NCI-H446 (cell line): ENCODE measurements at regions not wholly inside any gene's neighbourhood (a gene's known extent, or its start where the extent isn't known, plus 50 kb on each side); places are given as distances from the start of the nearest gene placed in this dataset.

Experiments
- DNase-seq, 2 experiments: peaks; one replicate each; lab custom pipeline; 2025; lab: John Stamatoyannopoulos, UW

DNA sequence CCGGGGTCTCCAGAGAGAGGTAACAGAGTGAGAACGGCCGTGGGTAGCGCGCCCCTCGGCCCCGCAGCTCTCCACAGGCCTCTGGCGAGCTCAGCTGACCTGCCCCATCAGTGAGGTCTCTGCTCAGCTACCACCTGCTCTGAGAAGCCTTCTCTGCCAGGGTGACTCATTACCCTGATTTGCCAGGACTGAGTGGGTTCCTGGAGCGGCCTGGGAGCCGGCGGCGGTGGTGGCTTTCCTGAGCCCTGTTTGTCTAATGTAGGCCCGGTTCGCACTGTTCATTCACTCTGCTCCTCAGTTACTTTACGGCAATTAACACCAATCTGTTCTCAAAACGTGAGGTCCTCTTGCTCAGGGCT lies 351.0 kb upstream of the B3GAT1 start:
- peak in 1 of 2 experiments; percentile 35 for DNase-seq

GRCh38 chr11:134762248-134763029 lies 350.4 kb upstream of the B3GAT1 start:
- peak in 1 of 2 experiments; percentile 39 for DNase-seq

GRCh38 chr11:134761926-134762247 lies 349.8 kb upstream of the B3GAT1 start:
- DNase-seq: no peak

DNA sequence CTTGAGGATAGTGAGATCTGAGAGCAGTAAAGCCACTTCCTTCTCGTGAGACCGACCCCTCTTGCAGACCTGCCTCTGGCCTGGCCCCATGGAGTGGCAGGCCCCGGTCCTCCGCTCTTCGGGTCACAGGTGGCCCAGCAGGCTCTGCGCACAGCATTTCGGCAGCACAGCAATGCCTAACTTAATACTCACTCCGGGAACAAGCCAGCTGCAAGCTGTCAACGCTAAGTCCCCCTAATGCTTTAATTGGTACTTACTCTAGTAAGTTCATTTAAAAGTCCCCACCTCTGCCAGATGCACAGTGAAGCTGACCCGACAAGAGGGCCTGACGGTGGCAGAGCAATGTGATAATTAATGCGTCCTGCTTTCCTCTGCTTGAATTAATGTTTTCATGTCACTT lies 349.3 kb upstream of the B3GAT1 start:
- DNase-seq: no peak

DNA sequence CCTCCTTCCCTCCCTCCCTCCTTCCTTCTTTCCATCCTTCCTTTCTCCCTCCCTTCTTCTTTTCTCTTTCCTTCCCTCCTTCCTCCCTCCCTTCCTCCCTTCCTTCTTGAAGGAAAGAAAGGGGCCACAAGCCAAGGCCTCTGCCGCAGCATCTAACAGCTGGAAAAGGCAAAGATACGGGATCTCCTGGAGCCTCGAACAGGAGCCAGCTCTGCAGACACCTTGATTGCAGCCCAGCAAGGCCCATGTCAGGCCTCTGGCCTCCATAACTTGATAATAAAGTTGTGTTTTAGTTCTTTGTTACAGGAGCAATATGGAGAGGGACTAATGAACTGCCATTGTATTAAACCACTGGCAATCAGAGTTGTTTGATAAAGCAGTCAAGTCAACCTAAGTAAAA lies 348.9 kb upstream of the B3GAT1 start:
- DNase-seq: no peak

DNA sequence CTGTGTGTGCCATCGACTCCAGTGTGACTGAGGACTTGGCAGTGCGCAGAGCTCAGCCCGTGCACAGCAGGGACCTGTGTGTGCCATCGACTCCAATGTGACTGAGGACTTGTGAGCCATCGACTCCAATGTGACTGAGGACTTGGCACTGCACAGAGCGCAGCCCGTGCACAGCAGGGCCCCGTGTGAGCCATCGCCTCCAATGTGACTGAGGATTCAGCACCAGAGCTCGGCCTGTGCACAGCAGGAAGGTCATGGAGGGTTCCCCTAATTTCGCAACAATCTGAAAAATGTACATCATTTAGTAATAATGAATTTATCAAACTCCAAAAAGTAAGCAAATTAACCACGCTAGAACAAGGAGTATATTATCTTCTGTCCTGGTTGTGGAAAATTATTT lies 348.3 kb upstream of the B3GAT1 start:
- no peak for DNase-seq

DNA sequence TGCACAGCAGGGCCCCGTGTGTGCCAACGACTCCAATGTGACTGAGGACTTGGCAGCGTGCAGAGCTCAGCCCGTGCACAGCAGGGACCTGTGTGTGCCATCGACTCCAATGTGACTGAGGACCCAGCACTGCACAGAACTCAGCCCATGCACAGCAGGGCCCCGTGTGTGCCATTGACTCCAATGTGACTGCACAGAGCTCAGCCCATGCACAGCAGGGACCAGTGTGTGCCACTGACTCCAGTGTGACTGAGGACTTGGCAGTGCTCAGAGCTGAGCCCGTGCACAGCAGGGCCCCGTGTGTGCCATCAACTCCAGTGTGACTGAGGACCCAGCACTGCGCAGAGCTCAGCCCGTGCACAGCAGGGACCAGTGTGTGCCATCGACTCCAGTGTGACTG lies 347.8 kb upstream of the B3GAT1 start:
- DNase-seq: no peak

DNA sequence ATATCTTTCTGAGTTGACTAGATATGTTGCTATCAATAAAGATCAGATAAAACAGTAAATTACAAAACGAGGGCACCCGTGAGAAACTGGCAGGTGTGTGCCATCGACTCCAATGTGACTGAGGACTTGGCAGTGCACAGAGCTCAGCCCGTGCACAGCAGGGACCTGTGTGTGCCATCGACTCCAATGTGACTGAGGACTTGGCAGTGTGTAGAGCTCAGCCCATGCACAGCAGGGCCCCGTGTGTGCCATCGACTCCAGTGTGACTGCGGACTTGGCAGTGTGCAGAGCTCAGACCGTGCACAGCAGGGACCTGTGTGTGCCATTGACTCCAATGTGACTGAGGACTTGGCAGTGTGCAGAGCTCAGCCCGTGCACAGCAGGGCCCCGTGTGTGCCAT lies 347.2 kb upstream of the B3GAT1 start:
- no peak for DNase-seq

DNA sequence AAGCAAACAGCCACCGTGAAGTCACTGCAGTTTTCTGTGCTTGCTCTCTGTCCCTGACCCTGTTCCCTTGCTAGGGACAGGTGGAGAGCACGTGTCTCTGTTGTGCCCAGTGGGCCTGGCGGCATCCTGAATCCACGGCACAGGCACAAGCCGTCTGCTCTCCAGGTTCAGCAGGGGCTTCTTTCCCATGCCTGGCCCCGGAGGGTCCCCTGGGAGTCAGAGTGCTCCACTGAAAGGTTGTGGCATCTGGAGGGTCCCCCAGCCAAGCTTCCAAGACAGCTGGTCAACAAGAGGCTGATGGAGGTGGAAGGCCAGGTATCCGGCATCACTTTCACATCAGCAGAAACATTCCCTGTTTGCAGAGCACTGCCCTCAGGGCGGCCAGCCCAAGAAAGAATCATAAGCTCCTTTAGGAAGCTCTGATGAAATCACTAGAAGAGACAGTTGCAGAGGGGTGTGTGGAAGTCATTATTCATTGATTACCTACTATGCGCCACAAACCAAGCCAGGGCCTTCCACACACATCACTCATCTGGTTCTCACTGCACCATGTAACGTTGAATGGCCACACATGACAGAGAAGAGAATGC lies 346.4 kb upstream of the B3GAT1 start:
- no peak for DNase-seq

DNA sequence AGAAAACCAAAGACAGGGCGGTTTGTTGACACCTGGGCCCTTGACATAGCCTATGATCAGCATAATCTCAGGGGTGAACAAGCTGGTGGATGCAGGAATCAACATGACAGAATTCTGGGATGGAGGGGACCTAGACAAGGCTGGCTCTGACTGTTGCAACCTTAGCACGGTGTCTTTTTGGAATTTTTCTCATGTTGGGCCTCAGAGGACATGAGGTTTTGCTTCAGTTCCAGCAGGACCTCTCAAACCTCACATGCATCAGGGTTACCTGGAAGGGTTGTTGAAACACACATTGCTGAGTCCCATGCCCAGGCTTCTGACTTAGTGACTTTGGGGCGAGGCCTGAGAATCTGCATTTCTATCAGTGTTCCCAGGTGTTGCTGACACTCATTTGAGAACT lies 345.6 kb upstream of the B3GAT1 start:
- no peak for DNase-seq

GRCh38 chr11:134756811-134757540 lies 344.9 kb upstream of the B3GAT1 start:
- no peak for DNase-seq

DNA sequence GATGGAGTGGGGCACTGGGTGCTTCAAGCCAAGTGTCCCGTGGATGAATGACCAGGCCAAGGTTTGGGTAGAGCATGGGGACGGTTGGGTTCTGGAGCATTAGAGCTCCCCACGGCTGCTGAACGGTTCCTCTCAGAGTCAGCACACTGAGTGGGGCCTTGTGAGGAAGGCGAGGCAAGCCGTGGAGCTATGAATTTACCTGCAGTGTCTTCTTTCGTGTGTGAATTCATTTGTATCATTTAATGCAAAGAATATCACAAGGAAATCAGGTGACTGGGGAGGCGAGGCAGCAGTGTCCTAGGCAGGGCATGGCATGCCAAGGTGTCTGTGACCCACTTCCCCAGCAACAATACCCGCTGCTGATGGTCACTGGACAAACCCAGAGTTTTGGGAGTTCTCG lies 343.5 kb upstream of the B3GAT1 start:
- DNase-seq: no peak

GRCh38 chr11:134754521-134755198 lies 342.6 kb upstream of the B3GAT1 start:
- DNase-seq: no peak

DNA sequence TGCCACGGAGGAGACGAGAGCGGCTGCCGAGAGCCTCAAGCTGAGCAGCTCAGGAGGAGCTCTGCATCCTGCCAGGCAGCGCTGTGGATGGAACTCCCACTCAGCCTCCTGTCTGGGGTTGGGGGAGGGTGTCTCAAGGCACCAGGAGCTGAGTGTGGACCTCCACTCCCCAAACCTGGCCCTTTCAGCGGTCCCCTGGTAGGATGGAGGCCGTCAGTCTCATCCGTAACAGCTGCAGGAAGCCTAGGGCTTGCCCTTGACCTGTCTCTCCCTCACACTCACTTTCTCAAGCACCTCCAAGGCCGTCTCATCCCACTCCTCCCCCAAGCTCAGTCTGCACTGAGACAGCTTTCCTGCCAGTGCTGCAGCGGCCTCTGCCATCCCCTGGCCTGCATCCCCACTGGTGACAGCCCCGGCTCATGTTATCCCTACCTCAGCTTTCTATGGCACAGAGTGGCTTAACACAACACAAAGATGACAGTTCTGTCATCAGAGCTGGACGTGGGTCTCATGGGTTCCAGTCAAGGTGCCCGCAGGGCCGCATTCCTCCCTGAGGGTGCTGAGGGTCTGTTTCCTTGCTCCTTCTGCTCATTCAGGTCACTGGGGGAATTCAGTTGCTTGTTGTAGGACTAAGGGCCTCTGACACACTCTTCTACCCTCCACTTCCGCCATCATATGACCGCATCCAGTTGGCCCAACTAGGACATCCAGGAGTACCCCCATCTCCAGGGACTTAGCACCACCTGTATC lies 341.9 kb upstream of the B3GAT1 start:
- DNase-seq: no peak

DNA sequence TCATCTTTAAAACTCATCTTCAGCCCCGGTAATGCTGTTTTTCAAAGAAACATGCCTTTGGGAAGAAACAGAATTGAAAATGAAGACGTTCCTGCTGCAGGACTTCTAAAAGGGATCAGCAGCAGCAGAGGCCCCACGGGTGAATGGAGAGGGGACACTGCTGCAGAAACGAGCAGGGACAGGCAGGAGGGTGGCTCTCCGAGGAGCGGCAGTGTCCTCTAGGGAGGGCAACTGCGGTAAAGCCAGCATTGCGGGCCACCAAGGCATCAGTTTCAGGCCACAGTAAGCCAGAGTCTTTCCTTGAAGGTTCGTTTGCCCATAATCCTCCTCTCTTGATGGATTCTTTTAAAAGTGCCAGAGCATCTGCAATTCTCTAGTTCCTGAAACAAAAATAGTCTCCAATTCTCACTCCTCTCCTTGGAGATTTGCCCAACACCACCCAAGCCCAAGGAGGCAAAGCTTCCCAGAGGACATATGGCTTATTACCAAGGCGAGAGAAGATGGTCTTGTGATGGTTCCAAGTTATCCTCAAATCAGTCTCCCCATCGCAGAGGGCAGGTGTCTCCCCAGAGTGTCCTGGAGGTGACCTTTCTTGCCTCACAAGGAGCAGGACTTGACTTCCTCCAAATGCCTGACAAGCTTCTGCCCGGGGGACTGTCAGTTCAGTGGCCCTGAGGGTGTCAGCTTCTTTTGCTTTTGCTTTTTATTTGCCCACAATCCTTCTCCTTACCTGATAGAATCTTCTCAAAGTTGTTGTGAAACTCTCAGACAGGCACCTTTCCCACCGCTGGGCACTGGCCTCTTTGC lies 341.1 kb upstream of the B3GAT1 start:
- DNase-seq: no peak

GRCh38 chr11:134752526-134752925 lies 340.5 kb upstream of the B3GAT1 start:
- DNase-seq: no peak

- no peak for DNase-seq
Measured at GRCh38 chr11:134751766-134752165, 339.7 kb upstream of the B3GAT1 start.

GRCh38 chr11:134751031-134751585 lies 339.1 kb upstream of the B3GAT1 start:
- DNase-seq: no peak

- DNase-seq: no peak
Measured at GRCh38 chr11:134750619-134751018, 338.6 kb upstream of the B3GAT1 start.

GRCh38 chr11:134749040-134749839 lies 337.2 kb upstream of the B3GAT1 start:
- no peak for DNase-seq
